ENCODE measurements at regions not wholly inside any gene's neighbourhood (a gene's known extent, or its start where the extent isn't known, plus 50 kb on each side); places are given as distances from the start of the nearest gene placed in this dataset.

DNA sequence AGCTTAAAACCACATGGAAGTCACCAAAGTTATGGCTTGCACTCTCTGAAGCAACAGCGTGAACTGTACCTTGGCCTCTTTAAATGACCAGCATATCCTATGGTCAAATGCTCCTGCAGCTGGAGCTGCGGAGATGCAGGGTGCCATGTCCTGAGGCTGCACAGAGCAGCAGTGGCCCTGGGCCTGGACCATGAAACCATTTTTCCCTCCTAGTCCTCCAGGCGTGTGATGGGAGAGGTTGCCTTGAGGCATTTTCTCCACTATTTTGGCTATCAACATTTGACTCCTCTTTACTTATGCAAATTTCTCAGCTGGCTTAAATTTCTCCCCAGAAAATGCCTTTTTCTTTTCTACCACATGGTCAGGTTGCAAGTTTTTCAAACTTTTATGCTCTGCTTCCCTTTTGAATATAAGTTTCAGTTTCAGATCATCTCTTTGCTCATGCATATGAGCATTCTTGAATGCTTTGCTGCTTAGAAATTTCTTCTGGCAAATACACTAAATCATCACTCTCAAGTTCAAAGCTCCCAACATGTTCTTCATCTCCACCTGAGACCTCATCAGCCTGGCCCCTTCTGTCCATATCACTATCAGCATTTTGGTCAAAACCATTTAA, 82.9 kb upstream of the TMEFF2 start:
- TF ChIP-seq, protein P1, sequence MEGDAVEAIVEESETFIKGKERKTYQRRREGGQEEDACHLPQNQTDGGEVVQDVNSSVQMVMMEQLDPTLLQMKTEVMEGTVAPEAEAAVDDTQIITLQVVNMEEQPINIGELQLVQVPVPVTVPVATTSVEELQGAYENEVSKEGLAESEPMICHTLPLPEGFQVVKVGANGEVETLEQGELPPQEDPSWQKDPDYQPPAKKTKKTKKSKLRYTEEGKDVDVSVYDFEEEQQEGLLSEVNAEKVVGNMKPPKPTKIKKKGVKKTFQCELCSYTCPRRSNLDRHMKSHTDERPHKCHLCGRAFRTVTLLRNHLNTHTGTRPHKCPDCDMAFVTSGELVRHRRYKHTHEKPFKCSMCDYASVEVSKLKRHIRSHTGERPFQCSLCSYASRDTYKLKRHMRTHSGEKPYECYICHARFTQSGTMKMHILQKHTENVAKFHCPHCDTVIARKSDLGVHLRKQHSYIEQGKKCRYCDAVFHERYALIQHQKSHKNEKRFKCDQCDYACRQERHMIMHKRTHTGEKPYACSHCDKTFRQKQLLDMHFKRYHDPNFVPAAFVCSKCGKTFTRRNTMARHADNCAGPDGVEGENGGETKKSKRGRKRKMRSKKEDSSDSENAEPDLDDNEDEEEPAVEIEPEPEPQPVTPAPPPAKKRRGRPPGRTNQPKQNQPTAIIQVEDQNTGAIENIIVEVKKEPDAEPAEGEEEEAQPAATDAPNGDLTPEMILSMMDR (IDR thresholded peaks at IDR 0.05) = no peak
- no peak for TF ChIP-seq POLR2AphosphoS5 (IDR thresholded peaks at IDR 0.05)

Measured in breast epithelium (tissue), 3 donors.